ENCODE measurements at regions not wholly inside any gene's neighbourhood (a gene's known extent, or its start where the extent isn't known, plus 50 kb on each side); places are given as distances from the start of the nearest gene placed in this dataset.

GRCh38 chr11:70712471-70712870 is 314.1 kb downstream of the CTTN start:
- ChIA-PET POLR2A (no interaction called here), CTCF (no interaction called here)

- CTCF ChIA-PET: no interaction called here
- POLR2A ChIA-PET: no interaction called here
These were observed 314.9 kb downstream of the CTTN start for GRCh38 chr11:70713086-70713835.

- POLR2A ChIA-PET: no interaction called here
- CTCF ChIA-PET: no interaction called here
These were observed 315.8 kb downstream of the CTTN start for GRCh38 chr11:70713988-70714665.

GRCh38 chr11:70715166-70715951 is 317.0 kb downstream of the CTTN start:
- CTCF ChIA-PET: no interaction called here
- POLR2A ChIA-PET: no interaction called here

GRCh38 chr11:70716216-70716615 is 317.9 kb downstream of the CTTN start:
- ChIA-PET CTCF (no interaction called here), POLR2A (no interaction called here)

DNA sequence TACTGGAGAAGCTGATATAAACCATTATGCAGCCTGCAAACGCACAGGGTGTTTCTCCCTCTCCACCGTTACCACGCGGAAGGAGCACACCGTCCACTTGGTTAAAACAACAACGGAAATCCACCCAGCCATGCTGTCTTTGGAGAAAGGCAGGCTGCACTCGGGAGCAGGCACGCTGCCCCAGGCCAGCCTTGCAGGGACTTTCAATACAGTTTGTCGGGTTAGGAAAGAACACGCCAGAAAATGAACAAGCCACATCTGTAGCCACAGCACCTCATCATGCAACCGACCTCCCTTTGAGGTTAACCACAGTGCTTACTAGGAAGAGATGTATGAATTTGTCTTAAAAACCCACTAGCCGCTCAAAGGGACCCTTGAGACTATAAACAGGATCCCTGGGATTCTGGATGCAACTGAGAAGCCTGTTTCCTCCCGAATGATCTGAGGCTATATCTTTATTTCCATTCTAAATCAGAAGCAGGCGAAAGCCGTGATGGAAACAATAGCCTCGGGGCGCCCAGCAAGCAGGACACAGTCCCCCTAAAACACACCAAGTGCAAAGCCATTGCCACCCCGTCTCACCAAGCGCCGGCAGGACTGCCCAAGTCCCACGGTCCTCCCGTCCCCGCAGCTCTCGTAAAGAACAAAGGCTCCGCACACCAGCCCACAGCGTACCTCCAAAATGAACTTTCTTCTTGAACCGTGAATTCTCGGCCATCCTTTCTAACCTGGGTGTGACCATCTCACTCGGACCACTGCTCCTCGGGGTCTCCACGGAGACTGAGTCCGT is 318.9 kb downstream of the CTTN start:
- ChIA-PET CTCF (no interaction called here), POLR2A (no interaction called here)

DNA sequence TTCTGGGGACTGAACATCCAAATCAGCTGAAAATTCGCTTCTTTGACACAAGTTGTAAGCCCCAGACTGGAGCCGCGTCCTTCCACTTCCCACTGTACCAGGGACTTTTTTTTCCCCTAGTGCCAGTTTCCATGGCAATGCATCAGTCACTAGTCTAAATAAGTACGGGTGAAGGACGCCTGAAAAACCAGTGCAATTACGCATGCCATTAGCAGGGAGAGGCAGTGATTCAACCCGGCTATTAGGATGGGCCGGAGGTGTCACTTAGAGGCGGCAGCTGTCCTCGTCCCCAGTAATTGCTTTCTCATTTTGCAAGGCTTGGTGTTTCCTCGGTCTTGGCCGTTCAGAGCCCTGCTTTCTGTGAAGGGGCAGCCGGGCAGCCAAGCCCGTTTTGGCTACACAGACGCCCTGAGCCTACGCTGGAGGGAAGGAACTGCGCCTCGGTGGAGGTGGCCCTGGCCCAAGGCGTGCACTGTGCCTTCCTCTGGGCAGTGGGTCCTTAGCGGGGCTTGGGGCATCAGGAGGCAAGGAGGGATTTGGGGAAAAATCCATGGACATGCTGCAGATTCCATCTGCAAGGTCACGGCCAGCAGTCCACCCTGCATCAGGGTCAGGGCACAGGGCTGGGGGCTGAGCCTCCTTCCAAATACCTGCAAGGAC is 319.7 kb downstream of the CTTN start:
- ChIA-PET POLR2A (no interaction called here), CTCF (no interaction called here)

DNA sequence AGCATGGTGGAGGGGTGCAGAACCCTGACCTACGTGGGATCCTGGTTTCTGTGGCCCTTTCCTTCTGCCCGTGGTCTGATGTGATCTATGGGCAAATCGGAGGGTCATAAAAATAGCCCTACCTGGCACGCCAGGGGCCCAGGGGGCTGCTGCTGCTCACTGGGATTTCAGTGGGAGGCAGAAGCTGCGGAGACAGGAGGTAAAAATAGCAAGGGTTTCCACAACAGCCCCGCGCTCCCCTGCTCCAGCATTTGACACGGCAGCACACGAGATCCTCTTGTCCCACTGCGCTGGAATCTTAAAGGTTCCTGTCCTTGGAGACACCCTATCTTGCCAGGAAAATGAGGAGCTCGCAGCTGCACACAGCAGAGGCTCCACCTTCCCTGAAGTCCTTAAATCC is 321.2 kb downstream of the CTTN start:
- ChIA-PET POLR2A (no interaction called here), CTCF (no interaction called here)

GRCh38 chr11:70720281-70720680 is 322.0 kb downstream of the CTTN start:
- ChIA-PET POLR2A (no interaction called here), CTCF (no interaction called here)

GRCh38 chr11:70721006-70721405 is 322.7 kb downstream of the CTTN start:
- ChIA-PET CTCF (no interaction called here), POLR2A (no interaction called here)

- ChIA-PET POLR2A (no interaction called here), CTCF (interaction anchor here (0.6 kb wide), 1 partner anchor 1039 kb away, joined by 3 read pairs; no protein-coding TSS in a partner anchor)
These were observed 326.9 kb downstream of the CTTN start for GRCh38 chr11:70725278-70725677.

DNA sequence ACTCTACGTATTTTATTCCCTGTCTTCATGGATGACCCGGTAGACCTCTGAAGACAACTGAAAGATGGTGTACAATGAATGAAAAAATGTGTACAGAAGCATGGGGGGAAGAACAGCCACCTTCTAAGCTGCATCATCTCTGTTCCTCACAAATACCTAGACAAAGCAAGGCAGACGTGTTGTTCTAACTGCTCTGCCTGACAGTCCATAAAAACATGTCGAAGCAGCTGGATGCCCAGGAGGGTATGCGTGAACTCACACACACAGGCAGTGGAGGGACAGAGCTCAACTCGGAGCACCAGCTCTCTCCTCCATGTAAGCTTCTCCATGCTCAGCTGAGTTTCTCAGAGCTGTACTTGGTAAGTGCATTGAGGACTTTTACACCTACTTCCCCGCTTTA is 327.4 kb downstream of the CTTN start:
- POLR2A ChIA-PET: no interaction called here
- CTCF ChIA-PET: no interaction called here

DNA sequence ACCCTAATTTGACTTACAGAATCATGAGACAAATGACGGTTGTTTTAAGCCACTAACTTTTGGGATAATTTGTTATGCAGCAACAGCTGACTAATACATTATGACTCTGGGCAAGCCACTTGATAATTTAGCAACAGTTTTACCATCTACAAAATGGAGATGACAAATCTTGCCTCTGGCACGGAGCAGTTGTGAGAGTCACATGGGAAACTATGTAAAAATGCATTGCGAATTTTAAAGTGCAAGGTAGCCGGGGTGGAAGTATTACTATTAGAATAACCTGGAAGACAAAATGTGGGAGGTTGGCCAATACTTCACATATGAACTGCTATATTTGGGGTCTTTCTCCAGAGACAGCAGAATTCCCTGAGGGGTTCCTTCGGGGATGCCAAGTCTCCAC is 328.7 kb downstream of the CTTN start:
- POLR2A ChIA-PET: no interaction called here
- CTCF ChIA-PET: no interaction called here

DNA sequence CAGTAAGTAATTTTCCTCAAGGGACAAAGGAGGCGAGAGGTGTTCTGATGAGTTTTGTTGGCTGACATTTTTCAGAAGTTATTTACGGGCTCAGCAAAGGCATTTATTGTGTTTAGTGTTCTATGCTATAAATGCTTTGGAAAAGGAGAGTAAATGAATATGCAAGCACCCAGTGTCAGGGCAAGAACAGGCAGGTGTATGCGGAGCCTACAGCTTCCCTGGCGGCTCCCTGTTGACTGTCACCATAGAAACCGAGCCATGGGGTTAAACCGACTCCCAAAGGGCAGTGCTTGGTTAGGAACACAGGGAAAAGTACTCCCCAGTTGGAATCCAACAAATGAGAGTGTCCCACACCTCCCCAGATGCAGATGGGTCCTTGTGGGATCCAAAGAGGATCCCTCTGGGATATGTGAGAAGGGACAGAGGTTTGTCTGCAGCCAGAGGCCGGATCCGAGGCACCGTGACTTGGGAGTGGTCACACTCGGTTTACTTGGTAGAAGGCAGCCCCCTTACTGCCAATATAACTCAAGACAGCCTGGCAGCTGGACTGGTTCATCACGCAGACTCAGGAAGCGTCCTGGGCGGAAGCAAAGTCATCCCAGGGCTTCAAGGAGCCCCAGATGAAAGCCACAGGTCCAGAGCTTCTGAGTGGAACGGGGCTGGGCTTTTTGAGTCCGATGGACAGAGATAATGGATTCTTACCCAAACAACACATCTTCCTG is 329.7 kb downstream of the CTTN start:
- ChIA-PET POLR2A (no interaction called here), CTCF (no interaction called here)

- POLR2A ChIA-PET: no interaction called here
- CTCF ChIA-PET: no interaction called here
These were observed 331.6 kb downstream of the CTTN start for GRCh38 chr11:70729949-70730348.

DNA sequence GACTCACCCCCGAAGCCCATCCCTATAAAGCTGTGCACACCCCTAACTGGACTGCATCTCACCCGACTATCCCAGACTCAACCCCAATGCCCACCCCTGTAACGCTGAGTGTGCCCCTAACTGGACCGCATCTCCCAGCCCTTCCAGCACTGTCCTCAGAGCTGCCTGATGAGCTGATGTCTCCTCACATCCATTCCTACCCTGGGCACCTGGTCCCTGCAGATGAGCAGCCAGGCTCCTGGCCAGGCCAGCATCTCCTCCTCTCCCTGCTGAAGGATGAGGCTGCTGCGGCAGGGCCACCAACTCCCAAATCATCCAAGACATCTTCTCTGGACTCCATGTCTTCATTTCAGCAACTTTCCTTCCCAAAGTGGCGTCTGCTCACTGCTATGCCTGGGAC is 332.1 kb downstream of the CTTN start:
- CTCF ChIA-PET: no interaction called here
- POLR2A ChIA-PET: no interaction called here

DNA sequence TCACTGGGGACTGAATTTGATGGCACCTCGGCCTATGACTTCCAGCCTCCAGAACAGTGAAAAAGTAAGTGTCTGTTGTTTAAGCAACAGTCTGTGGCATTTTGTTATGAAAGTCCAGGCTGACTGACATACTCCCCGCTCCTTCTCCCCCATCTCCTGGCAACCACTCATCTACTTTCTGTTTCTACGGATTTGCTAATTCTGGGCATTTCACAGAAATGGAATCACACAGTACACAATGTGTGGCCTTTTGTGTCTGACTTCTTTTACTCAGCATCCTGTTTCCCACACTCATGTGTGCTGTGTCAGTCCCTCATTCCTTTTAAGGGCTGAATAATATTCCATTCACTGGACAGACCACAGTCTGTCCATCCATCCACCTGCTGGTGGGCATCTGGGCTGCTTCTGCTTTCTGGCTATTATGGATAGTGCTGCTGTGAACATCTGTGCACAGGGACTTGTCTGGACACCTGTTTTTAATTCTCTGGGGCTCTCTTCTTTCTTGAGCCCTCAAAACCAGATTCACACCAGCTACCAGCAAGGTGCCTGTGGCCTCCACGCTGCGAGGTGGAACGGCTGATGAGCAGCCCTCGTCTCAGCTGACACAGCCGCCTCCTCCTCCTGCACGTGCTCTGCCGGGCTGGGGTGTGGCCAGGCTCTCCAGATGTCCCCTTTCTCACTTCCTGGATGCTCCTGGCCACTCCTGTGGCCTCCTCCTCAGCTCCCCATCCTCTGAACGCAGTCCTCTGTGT is 333.1 kb downstream of the CTTN start:
- ChIA-PET POLR2A (no interaction called here), CTCF (no interaction called here)

- POLR2A ChIA-PET: no interaction called here
- CTCF ChIA-PET: no interaction called here
These were observed 333.9 kb downstream of the CTTN start for GRCh38 chr11:70732023-70732880.
